ENCODE measurements at regions not wholly inside any gene's neighbourhood (a gene's known extent, or its start where the extent isn't known, plus 50 kb on each side); places are given as distances from the start of the nearest gene placed in this dataset.

DNA sequence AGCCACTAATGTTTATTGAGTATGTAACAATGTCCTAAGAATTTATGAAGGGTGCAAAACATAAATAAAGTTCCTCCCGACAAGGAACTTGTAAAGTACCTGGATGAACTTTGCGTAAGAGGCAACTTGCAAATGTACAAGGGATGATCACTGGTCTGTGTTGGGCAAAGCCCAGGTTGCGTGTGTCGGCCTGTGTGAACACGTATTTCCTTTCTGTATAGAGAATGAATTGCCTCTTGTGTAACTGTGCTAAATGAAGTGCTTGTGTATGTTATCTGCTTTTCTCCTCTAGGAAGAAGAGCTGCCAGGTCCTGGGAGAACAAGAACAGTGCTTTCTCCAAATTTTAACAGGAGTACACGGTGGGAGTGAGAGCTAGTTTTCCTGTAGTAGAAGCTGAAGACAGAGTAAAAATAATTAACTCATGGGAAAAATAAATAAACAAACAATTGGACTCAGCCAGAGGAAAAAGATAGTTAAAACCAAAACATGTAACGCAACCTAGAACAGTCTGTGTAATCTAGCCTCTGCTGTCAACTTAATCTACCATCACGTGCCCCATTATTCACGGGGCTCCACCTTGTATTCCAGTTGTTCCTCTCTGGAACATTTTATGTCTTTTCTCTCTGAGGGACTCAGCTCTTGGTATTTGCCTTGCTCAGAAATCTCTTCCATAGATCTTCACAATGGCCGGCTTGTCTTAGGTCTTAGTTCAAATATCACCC is 83.7 kb upstream of the RASGRP1 start:
- Histone ChIP-seq H3K4me1 (ENCODE audit: control insufficient read depth in 1 of 2, insufficient read depth in 2 of 2, low read depth in 1 of 2, low read length in 1 of 2) (no peaks in the 10 kb centered on the region), H3K27me3 (ENCODE audit: insufficient read depth) (peaks cover 6% of the 10 kb centered on the region; the same call in 1 of the 2 replicates), H3K4me2 (no peak overlapping the region), H3K9ac (no peak overlapping the region), H3K36me3 (replicated peaks in 1 of 2; ENCODE audit: control insufficient read depth in 1 of 2, insufficient read depth in 2 of 2, low read length in 1 of 2) (no peaks in the 10 kb centered on the region), H3K9me3 (peaks cover 13% of the 10 kb centered on the region), H3K79me2 (ENCODE audit: insufficient read depth) (no peaks in the 10 kb centered on the region), H3K9me2 (0 out of 2 replicates have a peak, but pooled peaks cover 2% of the 10 kb centered on the region), H3F3A (replicated peaks; ENCODE audit: insufficient read depth) (no peaks in the 10 kb centered on the region), H2AFZ (ENCODE audit: low read depth) (no peak overlapping the region), H3K4me3 (ENCODE audit: low read depth in 2 of 2, low read length in 1 of 2) (no peak overlapping the region), H4K20me1 (ENCODE audit: insufficient read depth) (no peaks in the 10 kb centered on the region), H3K27ac (ENCODE audit: low read depth in 2 of 2, low read length in 1 of 2) (no peak overlapping the region)
- POLR2A ChIA-PET: no interaction called here
- WGBS (ENCODE audit: low lambda C conversion rate): 75% methylated on average over 10 of the region's 10 CpGs
- TF ChIP-seq EP300 (IDR thresholded peaks at IDR 0.05; ENCODE audit: borderline replicate concordance in 1 of 2, low read depth in 1 of 2, low read length in 1 of 2): no peak
- TF ChIP-seq, protein P1, sequence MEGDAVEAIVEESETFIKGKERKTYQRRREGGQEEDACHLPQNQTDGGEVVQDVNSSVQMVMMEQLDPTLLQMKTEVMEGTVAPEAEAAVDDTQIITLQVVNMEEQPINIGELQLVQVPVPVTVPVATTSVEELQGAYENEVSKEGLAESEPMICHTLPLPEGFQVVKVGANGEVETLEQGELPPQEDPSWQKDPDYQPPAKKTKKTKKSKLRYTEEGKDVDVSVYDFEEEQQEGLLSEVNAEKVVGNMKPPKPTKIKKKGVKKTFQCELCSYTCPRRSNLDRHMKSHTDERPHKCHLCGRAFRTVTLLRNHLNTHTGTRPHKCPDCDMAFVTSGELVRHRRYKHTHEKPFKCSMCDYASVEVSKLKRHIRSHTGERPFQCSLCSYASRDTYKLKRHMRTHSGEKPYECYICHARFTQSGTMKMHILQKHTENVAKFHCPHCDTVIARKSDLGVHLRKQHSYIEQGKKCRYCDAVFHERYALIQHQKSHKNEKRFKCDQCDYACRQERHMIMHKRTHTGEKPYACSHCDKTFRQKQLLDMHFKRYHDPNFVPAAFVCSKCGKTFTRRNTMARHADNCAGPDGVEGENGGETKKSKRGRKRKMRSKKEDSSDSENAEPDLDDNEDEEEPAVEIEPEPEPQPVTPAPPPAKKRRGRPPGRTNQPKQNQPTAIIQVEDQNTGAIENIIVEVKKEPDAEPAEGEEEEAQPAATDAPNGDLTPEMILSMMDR (IDR thresholded peaks at IDR 0.05): no peak
- no peak for TF ChIP-seq ELF1 (IDR thresholded peaks at IDR 0.05)
- TF ChIP-seq, protein P2, sequence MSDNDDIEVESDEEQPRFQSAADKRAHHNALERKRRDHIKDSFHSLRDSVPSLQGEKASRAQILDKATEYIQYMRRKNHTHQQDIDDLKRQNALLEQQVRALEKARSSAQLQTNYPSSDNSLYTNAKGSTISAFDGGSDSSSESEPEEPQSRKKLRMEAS (IDR thresholded peaks at IDR 0.05; ENCODE audit: low read depth): no peak
- TF ChIP-seq, protein P3, sequence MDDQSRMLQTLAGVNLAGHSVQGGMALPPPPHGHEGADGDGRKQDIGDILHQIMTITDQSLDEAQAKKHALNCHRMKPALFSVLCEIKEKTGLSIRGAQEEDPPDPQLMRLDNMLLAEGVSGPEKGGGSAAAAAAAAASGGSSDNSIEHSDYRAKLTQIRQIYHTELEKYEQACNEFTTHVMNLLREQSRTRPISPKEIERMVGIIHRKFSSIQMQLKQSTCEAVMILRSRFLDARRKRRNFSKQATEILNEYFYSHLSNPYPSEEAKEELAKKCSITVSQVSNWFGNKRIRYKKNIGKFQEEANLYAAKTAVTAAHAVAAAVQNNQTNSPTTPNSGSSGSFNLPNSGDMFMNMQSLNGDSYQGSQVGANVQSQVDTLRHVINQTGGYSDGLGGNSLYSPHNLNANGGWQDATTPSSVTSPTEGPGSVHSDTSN (IDR thresholded peaks at IDR 0.05): no peak
- no peak for TF ChIP-seq FOSL2 (IDR thresholded peaks at IDR 0.05; ENCODE audit: borderline replicate concordance, low read depth)
- no peak for TF ChIP-seq NFIC (IDR thresholded peaks at IDR 0.05; ENCODE audit: borderline replicate concordance)
- no peak for DNase-seq
- CTCF ChIA-PET: interaction anchor here (1.5 to 3.3 kb wide), 4 partner anchors 10 to 174 kb away, joined by 3 to 14 read pairs (median 12); partner anchors contain the start of gene RASGRP1

DNA sequence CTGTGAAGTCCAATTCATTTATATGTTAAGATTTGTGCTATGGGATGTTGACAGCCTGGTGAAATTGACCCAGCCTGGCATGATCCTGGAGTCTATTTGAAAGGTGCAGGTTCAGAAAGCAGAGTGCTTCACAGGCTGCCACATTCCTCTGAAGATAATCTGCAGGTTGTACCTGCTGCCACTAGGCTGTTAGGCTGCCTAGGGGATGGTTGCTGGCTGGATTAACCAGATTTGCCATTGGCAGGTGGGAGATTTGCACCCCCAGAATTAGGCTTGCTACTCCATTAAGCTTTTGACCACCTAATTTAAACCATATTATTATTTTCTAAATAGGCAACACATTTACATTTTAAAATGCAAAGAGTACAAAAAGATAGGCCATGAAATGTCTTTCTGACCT is 85.8 kb upstream of the RASGRP1 start:
- no peaks in the 10 kb centered on the region for H3K36me3 ChIP-seq (replicated peaks in 1 of 2; ENCODE audit: control insufficient read depth in 1 of 2, insufficient read depth in 2 of 2, low read length in 1 of 2)
- ChIA-PET CTCF (interaction anchor here (1.6 kb wide), 1 partner anchor 49 kb away, joined by 5 read pairs; no protein-coding TSS in a partner anchor), POLR2A (no interaction called here)
- no peak overlapping the region for H3K27ac ChIP-seq (ENCODE audit: low read depth in 2 of 2, low read length in 1 of 2)
- H3K27me3 ChIP-seq (ENCODE audit: insufficient read depth): peaks cover 3% of the 10 kb centered on the region; the same call in 1 of the 2 replicates
- H3K79me2 ChIP-seq (ENCODE audit: insufficient read depth): no peaks in the 10 kb centered on the region
- no peak overlapping the region for H3K4me2 ChIP-seq
- H3F3A ChIP-seq (replicated peaks; ENCODE audit: insufficient read depth): no peaks in the 10 kb centered on the region
- no peaks in the 10 kb centered on the region for H3K9me2 ChIP-seq
- H3K4me3 ChIP-seq (ENCODE audit: low read depth in 2 of 2, low read length in 1 of 2): no peak overlapping the region
- no peak overlapping the region for H3K9ac ChIP-seq
- H2AFZ ChIP-seq (ENCODE audit: low read depth): no peak overlapping the region
- TF ChIP-seq TCF12 (IDR thresholded peaks at IDR 0.05) (no peak), FOSL2 (IDR thresholded peaks at IDR 0.05; ENCODE audit: borderline replicate concordance, low read depth) (no peak), SIN3A (IDR thresholded peaks at IDR 0.05; ENCODE audit: borderline replicate concordance, low read depth, low read length) (no peak), RXRA (IDR thresholded peaks at IDR 0.05; ENCODE audit: borderline replicate concordance, low read depth) (no peak), MEF2A (IDR thresholded peaks at IDR 0.05; ENCODE audit: borderline replicate concordance, low read depth) (no peak), TAF1 (IDR thresholded peaks at IDR 0.05; ENCODE audit: borderline replicate concordance, low read depth, low read length) (no peak), ELF1 (IDR thresholded peaks at IDR 0.05) (no peak), MXI1 (IDR thresholded peaks at IDR 0.05; ENCODE audit: low read depth, low read length) (no peak)
- TF ChIP-seq, protein P3 (IDR thresholded peaks at IDR 0.05): no peak
- TF ChIP-seq, protein P4, sequence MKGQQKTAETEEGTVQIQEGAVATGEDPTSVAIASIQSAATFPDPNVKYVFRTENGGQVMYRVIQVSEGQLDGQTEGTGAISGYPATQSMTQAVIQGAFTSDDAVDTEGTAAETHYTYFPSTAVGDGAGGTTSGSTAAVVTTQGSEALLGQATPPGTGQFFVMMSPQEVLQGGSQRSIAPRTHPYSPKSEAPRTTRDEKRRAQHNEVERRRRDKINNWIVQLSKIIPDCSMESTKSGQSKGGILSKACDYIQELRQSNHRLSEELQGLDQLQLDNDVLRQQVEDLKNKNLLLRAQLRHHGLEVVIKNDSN (IDR thresholded peaks at IDR 0.05; ENCODE audit: borderline replicate concordance, low read depth): no peak
- TF ChIP-seq, protein P5, sequence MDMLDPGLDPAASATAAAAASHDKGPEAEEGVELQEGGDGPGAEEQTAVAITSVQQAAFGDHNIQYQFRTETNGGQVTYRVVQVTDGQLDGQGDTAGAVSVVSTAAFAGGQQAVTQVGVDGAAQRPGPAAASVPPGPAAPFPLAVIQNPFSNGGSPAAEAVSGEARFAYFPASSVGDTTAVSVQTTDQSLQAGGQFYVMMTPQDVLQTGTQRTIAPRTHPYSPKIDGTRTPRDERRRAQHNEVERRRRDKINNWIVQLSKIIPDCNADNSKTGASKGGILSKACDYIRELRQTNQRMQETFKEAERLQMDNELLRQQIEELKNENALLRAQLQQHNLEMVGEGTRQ (IDR thresholded peaks at IDR 0.05; ENCODE audit: borderline replicate concordance, low read depth, low read length): no peak
- H4K20me1 ChIP-seq (ENCODE audit: insufficient read depth): no peaks in the 10 kb centered on the region
- H3K9me3 ChIP-seq: no peaks in the 10 kb centered on the region
- no peaks in the 10 kb centered on the region for H3K4me1 ChIP-seq (ENCODE audit: control insufficient read depth in 1 of 2, insufficient read depth in 2 of 2, low read depth in 1 of 2, low read length in 1 of 2)
- DNase-seq: no peak

All from SK-N-SH (cell line).